GM12875 (cell line): ENCODE measurements at regions not wholly inside any gene's neighbourhood (a gene's known extent, or its start where the extent isn't known, plus 50 kb on each side); places are given as distances from the start of the nearest gene placed in this dataset.
"Not testable (repeated sequence)": the region's sequence is repeated elsewhere in the genome, so short reads cannot be mapped to it uniquely, and the experiment has no call there.

ENCODE experiments used
- H3K4me3 ChIP-seq: one replicate; pipeline ENCODE4 v1.5.1; 2011; ENCODE audit warnings: low read depth, low read length, control low read depth
- CTCF ChIP-seq: IDR thresholded peaks from 2 replicates; pipeline ENCODE4 v1.5.1; 2011; ENCODE audit warnings: low read depth, mild to moderate bottlenecking, control low read depth, inconsistent platforms, low read length, moderate library complexity, borderline replicate concordance; ENCODE audit not compliant: insufficient read depth

- H3K4me3 ChIP-seq: no peak overlapping the region
- no peak for TF ChIP-seq CTCF
These were observed 741.8 kb upstream of the MIR17HG start for GRCh38 chr13:90605664-90606063.

- H3K4me3 ChIP-seq: not testable (repeated sequence)
These were observed 740.6 kb upstream of the MIR17HG start for GRCh38 chr13:90606921-90607320.

- no peak for TF ChIP-seq CTCF
These were observed 735.1 kb upstream of the MIR17HG start for GRCh38 chr13:90612391-90612790.

GRCh38 chr13:90613076-90613795 lies 734.3 kb upstream of the MIR17HG start:
- TF ChIP-seq CTCF: no peak
- H3K4me3 ChIP-seq: no peak overlapping the region

More at GRCh38 chr13:90612391-90612790, 735.1 kb upstream of the MIR17HG start:
- no peak overlapping the region for H3K4me3 ChIP-seq

- no peak overlapping the region for H3K4me3 ChIP-seq
- TF ChIP-seq CTCF: no peak
These were observed 732.3 kb upstream of the MIR17HG start for GRCh38 chr13:90615236-90615635.

- no peak overlapping the region for H3K4me3 ChIP-seq
- TF ChIP-seq CTCF: no peak
These were observed 731.7 kb upstream of the MIR17HG start for GRCh38 chr13:90615767-90616166.

GRCh38 chr13:90618133-90618532 lies 729.4 kb upstream of the MIR17HG start:
- no peak for TF ChIP-seq CTCF
- H3K4me3 ChIP-seq: no peak overlapping the region
